Keratinocyte (primary cell): ENCODE measurements at regions not wholly inside any gene's neighbourhood (a gene's known extent, or its start where the extent isn't known, plus 50 kb on each side); places are given as distances from the start of the nearest gene placed in this dataset.

Experiments used
- EZH2 ChIP-seq: IDR thresholded peaks from one replicate; pipeline ENCODE4 v1.6.1; 2012; ENCODE audit warnings: inconsistent platforms, mild to moderate bottlenecking, low read length, moderate library complexity
- TF ChIP-seq, protein P1 (sequence below), 3 experiments: IDR thresholded peaks in 1 of 3; conservative IDR thresholded peaks in 1 of 3; optimal IDR thresholded peaks in 1 of 3; 2 replicates in 2 of 3; 3 replicates in 1 of 3; pipeline versions ENCODE3 to v1.5.1; 2011; ENCODE audit warnings: low read length in 3 of 3, mild to moderate bottlenecking in 3 of 3, moderate library complexity in 2 of 3, control low read depth in 1 of 3, inconsistent platforms in 1 of 3; ENCODE audit not compliant: insufficient read depth in 2 of 3; ENCODE audit errors: extremely low read depth in 1 of 3

DNA sequence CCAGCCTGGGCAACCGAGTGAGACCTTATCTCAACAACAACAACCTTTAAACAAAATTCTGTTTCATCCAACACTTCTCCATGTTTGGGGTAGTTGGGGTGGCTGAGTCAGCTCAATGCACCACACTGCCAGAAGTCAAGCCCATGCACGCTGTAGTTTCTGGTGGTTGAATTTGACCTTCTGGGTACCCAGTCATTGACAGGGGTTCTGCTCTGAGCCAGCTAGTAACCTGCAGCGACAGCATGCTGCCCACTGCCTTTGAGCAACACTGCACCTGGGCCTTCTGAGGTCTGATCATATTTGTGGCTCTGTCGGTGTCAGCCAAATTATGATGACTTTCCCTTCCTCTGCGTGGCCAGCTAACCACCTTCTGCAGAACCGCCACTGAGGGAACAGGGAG, 84.6 kb upstream of the ZNF438 start:
- TF ChIP-seq, protein P1, sequence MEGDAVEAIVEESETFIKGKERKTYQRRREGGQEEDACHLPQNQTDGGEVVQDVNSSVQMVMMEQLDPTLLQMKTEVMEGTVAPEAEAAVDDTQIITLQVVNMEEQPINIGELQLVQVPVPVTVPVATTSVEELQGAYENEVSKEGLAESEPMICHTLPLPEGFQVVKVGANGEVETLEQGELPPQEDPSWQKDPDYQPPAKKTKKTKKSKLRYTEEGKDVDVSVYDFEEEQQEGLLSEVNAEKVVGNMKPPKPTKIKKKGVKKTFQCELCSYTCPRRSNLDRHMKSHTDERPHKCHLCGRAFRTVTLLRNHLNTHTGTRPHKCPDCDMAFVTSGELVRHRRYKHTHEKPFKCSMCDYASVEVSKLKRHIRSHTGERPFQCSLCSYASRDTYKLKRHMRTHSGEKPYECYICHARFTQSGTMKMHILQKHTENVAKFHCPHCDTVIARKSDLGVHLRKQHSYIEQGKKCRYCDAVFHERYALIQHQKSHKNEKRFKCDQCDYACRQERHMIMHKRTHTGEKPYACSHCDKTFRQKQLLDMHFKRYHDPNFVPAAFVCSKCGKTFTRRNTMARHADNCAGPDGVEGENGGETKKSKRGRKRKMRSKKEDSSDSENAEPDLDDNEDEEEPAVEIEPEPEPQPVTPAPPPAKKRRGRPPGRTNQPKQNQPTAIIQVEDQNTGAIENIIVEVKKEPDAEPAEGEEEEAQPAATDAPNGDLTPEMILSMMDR (optimal IDR thresholded peaks at IDR 0.05 in 1 of 3, IDR thresholded peaks at IDR 0.05 in 1 of 3, conservative IDR thresholded peaks at IDR 0.05 in 1 of 3; ENCODE audit: extremely low read depth in 1 of 3, insufficient read depth in 2 of 3, low read length in 3 of 3), result no peak
- no peak for TF ChIP-seq EZH2
